Right atrium auricular region (tissue), 2 donors: ENCODE measurements at regions not wholly inside any gene's neighbourhood (a gene's known extent, or its start where the extent isn't known, plus 50 kb on each side); places are given as distances from the start of the nearest gene placed in this dataset.

Experiments
- DNase-seq: peaks from one replicate; pipeline ENCODE4 v3.0.0-alpha.2; 2019; ENCODE audit warnings: low spot score
- H3K27ac ChIP-seq, 2 donors: fragments of 200-600 bp; sonication (generic); 1 replicate in 1 of 2; 2 replicates in 1 of 2; pipeline ENCODE4 v1.5.1; 2016 to 2019
- H3K27me3 ChIP-seq, 2 donors: fragments of 200-600 bp; sonication (generic); one replicate each; pipeline versions ENCODE4 v1.5.1 to v1.6.0; 2017 to 2019
- H3K36me3 ChIP-seq: fragments of 200-600 bp; sonication (generic); one replicate; pipeline ENCODE4 v1.5.1; 2016
- H3K4me1 ChIP-seq, 2 donors: fragments of 200-600 bp; sonication (generic); one replicate each; pipeline versions ENCODE4 v1.5.1 to v1.6.0; 2017 to 2019
- H3K4me3 ChIP-seq, 2 donors: fragments of 200-600 bp; sonication (generic); 1 replicate in 1 of 2; 2 replicates in 1 of 2; pipeline ENCODE4 v1.5.1; 2017 to 2019; ENCODE audit warnings: mild to moderate bottlenecking in 1 of 2, moderate library complexity in 1 of 2
- H3K9me3 ChIP-seq, 2 donors: fragments of 200-600 bp; sonication (generic); one replicate each; pipeline ENCODE4 v1.5.1; 2019
- CTCF ChIP-seq, 2 donors: fragments of 200-600 bp; sonication (generic); IDR thresholded peaks; one replicate each; pipeline ENCODE4 v1.5.1; 2019; ENCODE audit warnings: antibody characterized with exemption in 2 of 2

GRCh38 chr18:73254564-73254963, 386.8 kb upstream of the NETO1 start:
- Histone ChIP-seq H3K27ac (no peak overlapping the region), H3K4me3 (no peak overlapping the region), H3K27me3 (no peaks in the 10 kb centered on the region), H3K9me3 (no peaks in the 10 kb centered on the region), H3K4me1 (no peaks in the 10 kb centered on the region), H3K36me3 (no peaks in the 10 kb centered on the region)
- no peak for TF ChIP-seq CTCF (IDR thresholded peaks at IDR 0.05)
- DNase-seq = no peak

GRCh38 chr18:73249030-73249429, 381.2 kb upstream of the NETO1 start:
- no peaks in the 10 kb centered on the region for H3K4me1 ChIP-seq
- no peak for TF ChIP-seq CTCF (IDR thresholded peaks at IDR 0.05)
- H3K27ac ChIP-seq = no peak overlapping the region
- DNase-seq = no peak
- H3K4me3 ChIP-seq = no peak overlapping the region
- no peaks in the 10 kb centered on the region for H3K9me3 ChIP-seq
- no peaks in the 10 kb centered on the region for H3K27me3 ChIP-seq
- no peaks in the 10 kb centered on the region for H3K36me3 ChIP-seq

GRCh38 chr18:73246763-73247162, 379.0 kb upstream of the NETO1 start:
- no peak for TF ChIP-seq CTCF (IDR thresholded peaks at IDR 0.05)
- no peak for DNase-seq
- Histone ChIP-seq H3K9me3 (no peaks in the 10 kb centered on the region), H3K4me3 (no peak overlapping the region), H3K4me1 (no peaks in the 10 kb centered on the region), H3K27me3 (no peaks in the 10 kb centered on the region), H3K27ac (no peak overlapping the region), H3K36me3 (no peaks in the 10 kb centered on the region)

GRCh38 chr18:73245345-73245744, 377.6 kb upstream of the NETO1 start:
- Histone ChIP-seq H3K4me3 (no peak overlapping the region), H3K36me3 (no peaks in the 10 kb centered on the region), H3K27me3 (no peaks in the 10 kb centered on the region), H3K9me3 (no peaks in the 10 kb centered on the region), H3K27ac (no peak overlapping the region), H3K4me1 (no peaks in the 10 kb centered on the region)
- no peak for TF ChIP-seq CTCF (IDR thresholded peaks at IDR 0.05)
- no peak for DNase-seq

- no peaks in the 10 kb centered on the region for H3K36me3 ChIP-seq
- H3K27me3 ChIP-seq = no peaks in the 10 kb centered on the region
- no peaks in the 10 kb centered on the region for H3K4me1 ChIP-seq
- H3K9me3 ChIP-seq = no peaks in the 10 kb centered on the region
- no peak for TF ChIP-seq CTCF (IDR thresholded peaks at IDR 0.05)
- no peak overlapping the region for H3K4me3 ChIP-seq
- DNase-seq = no peak
- H3K27ac ChIP-seq = no peak overlapping the region
Observed at GRCh38 chr18:73244401-73244800, 376.6 kb upstream of the NETO1 start.

GRCh38 chr18:73240899-73241298, 373.1 kb upstream of the NETO1 start:
- no peak overlapping the region for H3K4me3 ChIP-seq

More at GRCh38 chr18:73240899-73241298, 373.1 kb upstream of the NETO1 start:
- TF ChIP-seq CTCF (IDR thresholded peaks at IDR 0.05) = no peak
- Histone ChIP-seq H3K27ac (no peak overlapping the region), H3K4me1 (no peaks in the 10 kb centered on the region), H3K27me3 (no peaks in the 10 kb centered on the region), H3K36me3 (no peaks in the 10 kb centered on the region), H3K9me3 (no peaks in the 10 kb centered on the region)
- DNase-seq = no peak
